HFFc6 (cell line): ENCODE measurements at regions not wholly inside any gene's neighbourhood (a gene's known extent, or its start where the extent isn't known, plus 50 kb on each side); places are given as distances from the start of the nearest gene placed in this dataset.

ENCODE experiments used
- DNase-seq: peaks from one replicate; pipeline ENCODE4 v3.0.0-alpha.2; 2018
- H3K27ac Mint-ChIP-seq: 2 replicates; pipeline ENCODE4 v1.8.0; 2020; ENCODE audit warnings: mild to moderate bottlenecking, mixed read lengths
- H3K27me3 Mint-ChIP-seq: 2 replicates; pipeline ENCODE4 v1.8.0; 2021; ENCODE audit warnings: mild to moderate bottlenecking, moderate library complexity, mixed read lengths; ENCODE audit not compliant: insufficient read depth
- H3K36me3 Mint-ChIP-seq: 2 replicates; pipeline ENCODE4 v1.8.0; 2021; ENCODE audit warnings: low read depth, mixed read lengths
- H3K4me1 Mint-ChIP-seq: 2 replicates; pipeline ENCODE4 v1.8.0; 2020; ENCODE audit warnings: low read depth, mixed read lengths
- H3K4me3 Mint-ChIP-seq: 2 replicates; pipeline ENCODE4 v1.8.0; 2020; ENCODE audit warnings: mild to moderate bottlenecking, moderate library complexity, mixed read lengths
- H3K9me3 Mint-ChIP-seq: 2 replicates; pipeline ENCODE4 v1.8.0; 2020; ENCODE audit warnings: mild to moderate bottlenecking, mixed read lengths
- CTCF ChIP-seq: fragments of 200-600 bp; sonication (generic); IDR thresholded peaks from 2 replicates; pipeline ENCODE4 v1.5.0; 2021; ENCODE audit warnings: antibody characterized with exemption, mild to moderate bottlenecking

DNA sequence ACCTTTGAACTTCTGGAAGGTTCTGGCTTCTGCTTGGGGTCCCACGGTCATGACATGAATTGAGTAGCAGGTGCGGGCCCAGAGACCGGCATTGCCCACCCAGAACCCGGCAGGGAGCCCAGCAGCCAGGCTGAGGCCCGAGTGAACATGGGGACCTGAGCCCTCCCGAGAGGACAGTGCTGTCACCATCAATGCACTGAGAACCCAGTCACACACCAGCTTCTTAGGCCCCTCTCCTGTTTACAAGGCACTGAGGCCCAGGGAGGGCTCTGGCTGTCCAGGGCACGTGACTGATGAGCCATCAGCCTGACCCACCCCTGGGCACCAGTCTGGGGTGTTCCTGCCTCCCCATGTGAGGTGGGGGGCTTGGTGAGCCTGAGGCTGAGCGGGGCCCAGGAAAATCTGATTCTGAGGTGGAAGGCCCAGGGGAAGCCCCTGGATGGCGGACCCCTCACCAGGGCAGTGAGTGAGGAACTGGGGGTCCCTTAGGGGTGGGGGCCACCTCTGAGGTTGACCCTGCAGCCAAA lies 60.3 kb upstream of the RNU6ATAC start:
- Mint-ChIP-seq H3K9me3 (no peaks in the 10 kb centered on the region), H3K4me1 (no peaks in the 10 kb centered on the region), H3K27me3 (peaks cover 34% of the 10 kb centered on the region), H3K4me3 (no peak overlapping the region), H3K36me3 (no peaks in the 10 kb centered on the region), H3K27ac (no peak overlapping the region)
- no peak for DNase-seq
- no peak for TF ChIP-seq CTCF

GRCh38 chr9:134225186-134225585 lies 60.8 kb upstream of the RNU6ATAC start:
- Mint-ChIP-seq H3K4me1 (no peaks in the 10 kb centered on the region), H3K27me3 (peaks cover 34% of the 10 kb centered on the region), H3K27ac (no peak overlapping the region), H3K36me3 (no peaks in the 10 kb centered on the region), H3K4me3 (no peak overlapping the region), H3K9me3 (no peaks in the 10 kb centered on the region)
- DNase-seq = no peak
- TF ChIP-seq CTCF = no peak

- Mint-ChIP-seq H3K9me3 (no peaks in the 10 kb centered on the region), H3K4me3 (no peak overlapping the region), H3K27ac (no peak overlapping the region), H3K36me3 (no peaks in the 10 kb centered on the region), H3K27me3 (peaks cover 34% of the 10 kb centered on the region), H3K4me1 (no peaks in the 10 kb centered on the region)
- DNase-seq = no peak
- TF ChIP-seq CTCF = no peak
Observed at GRCh38 chr9:134225816-134226215, 61.5 kb upstream of the RNU6ATAC start.

GRCh38 chr9:134226221-134226930 lies 62.0 kb upstream of the RNU6ATAC start:
- no peak for DNase-seq
- no peaks in the 10 kb centered on the region for H3K9me3 Mint-ChIP-seq
- H3K36me3 Mint-ChIP-seq = no peaks in the 10 kb centered on the region
- H3K27ac Mint-ChIP-seq = no peak overlapping the region
- no peak overlapping the region for H3K4me3 Mint-ChIP-seq
- H3K27me3 Mint-ChIP-seq = peaks cover 38% of the 10 kb centered on the region
- TF ChIP-seq CTCF = no peak
- no peaks in the 10 kb centered on the region for H3K4me1 Mint-ChIP-seq

DNA sequence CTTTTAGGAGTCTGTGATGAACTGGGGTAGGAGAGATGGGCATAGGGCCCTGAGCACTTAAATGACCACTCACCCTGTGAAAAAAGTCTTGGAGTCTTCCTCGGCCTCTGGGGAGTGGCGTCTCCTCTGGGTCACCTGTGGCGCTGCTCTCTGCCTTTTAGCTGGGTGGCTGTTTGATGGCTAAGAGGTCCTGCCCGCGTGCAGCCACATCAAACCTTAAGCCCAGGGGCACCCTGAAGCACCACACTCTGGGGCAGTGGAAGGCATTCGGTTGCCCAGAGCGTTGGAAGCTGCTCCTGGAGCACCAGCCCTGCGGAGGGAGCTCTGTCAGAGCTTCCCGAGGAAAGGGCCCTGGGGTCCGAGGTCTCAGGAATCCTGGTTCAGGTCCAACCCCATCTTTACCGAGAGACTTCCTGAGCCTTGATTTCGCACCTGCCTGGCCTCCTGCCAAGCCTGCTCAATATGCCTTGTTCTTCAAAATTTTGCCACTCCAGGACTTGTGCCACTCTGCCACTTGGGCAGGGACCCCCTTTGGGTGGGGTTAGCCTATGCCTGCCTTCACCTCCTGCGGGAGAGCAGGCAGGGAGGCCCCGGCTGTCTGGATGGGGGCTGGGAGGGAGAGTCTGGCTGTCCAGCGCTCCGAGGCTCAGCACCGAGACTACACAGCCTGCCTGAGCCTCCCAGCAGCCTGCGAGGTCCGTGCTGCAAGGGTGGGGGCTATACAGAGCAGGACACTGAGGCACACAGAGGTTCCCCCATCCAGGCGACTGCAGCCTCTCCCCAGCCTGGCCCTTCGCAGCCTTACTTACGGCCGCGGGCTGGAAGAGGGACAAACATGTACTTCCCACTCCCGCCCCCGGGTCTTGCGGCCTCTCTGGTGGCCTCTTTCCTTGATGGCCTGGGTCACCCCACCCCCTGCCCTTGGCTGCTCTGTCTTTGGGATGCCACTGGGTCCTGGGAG lies 63.4 kb upstream of the RNU6ATAC start:
- Mint-ChIP-seq H3K4me1 (no peaks in the 10 kb centered on the region), H3K36me3 (no peaks in the 10 kb centered on the region), H3K27me3 (peaks cover 33% of the 10 kb centered on the region), H3K9me3 (no peaks in the 10 kb centered on the region), H3K27ac (no peak overlapping the region), H3K4me3 (no peak overlapping the region)
- TF ChIP-seq CTCF = no peak
- DNase-seq = no peak
